ENCODE measurements at regions not wholly inside any gene's neighbourhood (a gene's known extent, or its start where the extent isn't known, plus 50 kb on each side); places are given as distances from the start of the nearest gene placed in this dataset.

- no peak for TF ChIP-seq ZFP3 (CRISPR knock-in tag; IDR thresholded peaks at IDR 0.05)
- no peak for TF ChIP-seq TOX (CRISPR knock-in tag; IDR thresholded peaks at IDR 0.05; ENCODE audit: borderline replicate concordance)
- no peak for TF ChIP-seq ZC3H10 (CRISPR knock-in tag; IDR thresholded peaks at IDR 0.05)
- no peak for TF ChIP-seq RARB (CRISPR knock-in tag; IDR thresholded peaks at IDR 0.05)
- TF ChIP-seq CREB5 (CRISPR knock-in tag; IDR thresholded peaks at IDR 0.05; ENCODE audit: low read depth), result no peak
- TF ChIP-seq ZNF8 (CRISPR knock-in tag; IDR thresholded peaks at IDR 0.05), result no peak
- no peak for TF ChIP-seq PATZ1 (CRISPR knock-in tag; IDR thresholded peaks at IDR 0.05; ENCODE audit: borderline replicate concordance)
Observed at GRCh38 chr18:55085557-55086285, 126.5 kb upstream of the CCDC68 start.
